Caco-2 (cell line): ENCODE measurements at regions not wholly inside any gene's neighbourhood (a gene's known extent, or its start where the extent isn't known, plus 50 kb on each side); places are given as distances from the start of the nearest gene placed in this dataset.

Source experiments
- BruUV-seq: library from RNA; stranded (reverse); fragments of 400-500 nt; replicated peaks from 2 replicates; lab custom pipeline; 2021; lab: Mats Ljungman, UMichigan
- CTCF ChIA-PET: fragments of 300-600 bp; sonication (Branson Sonifier 250); formaldehyde crosslinking; loops from one replicate; lab custom pipeline; 2022; ENCODE audit warnings: antibody characterized with exemption; lab: Charles Lee
- POLR2A ChIA-PET: fragments of 300-600 bp; sonication (Branson Sonifier 250); formaldehyde crosslinking; loops from one replicate; lab custom pipeline; 2022; ENCODE audit warnings: antibody characterized with exemption; lab: Charles Lee
- DNase-seq, 2 experiments: peaks; one replicate each; pipeline versions ENCODE4 v3.0.0 to v3.0.0-alpha.2; 2020 to 2022
- H3K27me3 ChIP-seq: replicated peaks from 2 replicates; pipeline ENCODE4 v1.6.0; 2011; ENCODE audit warnings: low read length; ENCODE audit not compliant: control insufficient read depth, insufficient read depth
- H3K36me3 ChIP-seq: 2 replicates; pipeline ENCODE4 v1.5.1; 2011; ENCODE audit warnings: low read length; ENCODE audit not compliant: control insufficient read depth, insufficient read depth
- H3K4me1 ChIP-seq: fragments of 250-450 bp; sonication (Bioruptor Pico); 2 replicates; pipeline ENCODE4 v1.5.1; 2020; ENCODE audit warnings: mild to moderate bottlenecking
- H3K4me3 ChIP-seq: 2 replicates; pipeline ENCODE4 v1.5.1; 2011; ENCODE audit warnings: low read depth, mild to moderate bottlenecking, control low read depth, low read length
- H3K9me3 ChIP-seq: fragments of 250-450 bp; sonication (Bioruptor Pico); 2 replicates; pipeline ENCODE4 v1.5.1; 2020; ENCODE audit warnings: mild to moderate bottlenecking, moderate library complexity
- H3K27ac Mint-ChIP-seq: one replicate; pipeline ENCODE4 v1.8.0; 2022; ENCODE audit warnings: mixed read lengths; ENCODE audit not compliant: unreplicated experiment
- H3K27me3 Mint-ChIP-seq: one replicate; pipeline ENCODE4 v1.8.0; 2022; ENCODE audit warnings: mixed read lengths; ENCODE audit not compliant: insufficient read depth, unreplicated experiment
- H3K36me3 Mint-ChIP-seq: one replicate; pipeline ENCODE4 v1.8.0; 2022; ENCODE audit warnings: mild to moderate bottlenecking, mixed read lengths; ENCODE audit not compliant: insufficient read depth, unreplicated experiment
- H3K4me1 Mint-ChIP-seq: one replicate; pipeline ENCODE4 v1.8.0; 2022; ENCODE audit warnings: low read depth, mixed read lengths; ENCODE audit not compliant: unreplicated experiment
- H3K4me3 Mint-ChIP-seq: one replicate; pipeline ENCODE4 v1.8.0; 2022; ENCODE audit warnings: mild to moderate bottlenecking, moderate library complexity, mixed read lengths; ENCODE audit not compliant: unreplicated experiment
- H3K9me3 Mint-ChIP-seq: one replicate; pipeline ENCODE4 v1.8.0; 2022; ENCODE audit warnings: mixed read lengths; ENCODE audit not compliant: unreplicated experiment
- intact Hi-C: fragments of 100-400 bp; cut with micrococcal nuclease; formaldehyde crosslinking; loops from one replicate; pipeline ENCODE4 v1.10.0; 2022; ENCODE audit not compliant: unreplicated experiment
- TF ChIP-seq, protein P1 (sequence below), 2 experiments: fragments of 200-600 bp in 1 of 2; IDR thresholded peaks; 1 replicate in 1 of 2; 2 replicates in 1 of 2; pipeline versions ENCODE4 v1.5.1 to v1.8.0; 2011 to 2022; ENCODE audit warnings: antibody characterized with exemption in 1 of 2, control low read depth in 1 of 2, inconsistent platforms in 1 of 2, low read depth in 1 of 2, low read length in 1 of 2, mild to moderate bottlenecking in 1 of 2, moderate library complexity in 1 of 2; ENCODE audit not compliant: insufficient read depth in 1 of 2, severe bottlenecking in 1 of 2, unreplicated experiment in 1 of 2

DNA sequence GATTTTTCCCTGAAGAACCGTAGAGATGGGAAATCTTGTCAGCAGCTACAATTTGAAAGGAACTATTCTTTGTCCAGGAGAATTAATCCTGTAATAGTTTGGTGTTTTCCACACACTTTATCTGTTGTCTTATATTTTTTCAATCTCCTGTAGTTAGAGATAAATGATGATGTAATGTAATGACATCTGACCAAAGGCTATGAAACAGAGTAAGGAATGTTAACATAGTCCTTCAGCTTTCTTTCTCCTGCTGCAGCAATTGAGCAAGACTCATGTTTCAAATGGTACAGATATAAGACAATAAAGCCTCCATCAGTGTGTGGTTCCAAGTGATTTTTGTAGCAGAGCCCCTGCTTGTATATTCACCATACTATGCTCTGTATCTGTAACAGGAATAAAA, 1028.4 kb downstream of the SI start:
- POLR2A ChIA-PET, result no interaction called here
- CTCF ChIA-PET, result no interaction called here
- intact Hi-C loops, result no loop called here

DNA sequence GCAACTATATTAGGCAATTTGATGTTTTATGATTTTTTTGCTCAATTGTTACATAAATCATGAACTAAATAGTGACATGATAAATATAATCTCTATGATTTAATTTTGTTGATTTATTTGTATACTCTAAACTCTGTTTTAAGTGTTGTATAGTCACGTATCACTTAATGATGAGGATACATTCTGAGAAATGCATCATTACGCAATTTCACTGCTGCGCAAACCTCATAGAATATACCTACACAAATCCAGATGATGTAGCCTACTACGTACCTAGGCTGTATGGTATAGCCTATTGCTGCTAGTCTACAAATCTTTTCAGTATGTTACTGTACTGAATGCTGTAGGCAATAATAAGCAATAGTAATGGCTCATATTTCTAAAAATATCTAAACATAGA, 1029.8 kb downstream of the SI start:
- DNase-seq, result no peak
- intact Hi-C loops, result no loop called here

More for the DNA sequence above, 1028.4 kb downstream of the SI start:
- H3K36me3 Mint-ChIP-seq, result no peaks in the 10 kb centered on the region
- H3K27ac Mint-ChIP-seq, result no peak overlapping the region
- H3K36me3 ChIP-seq, result no peaks in the 10 kb centered on the region
- H3K4me3 Mint-ChIP-seq, result no peak overlapping the region
- BruUV-seq, result no TSS peak
- H3K27me3 ChIP-seq, result no peaks in the 10 kb centered on the region
- 0 out of 2 replicates have a peak, but pooled peaks cover 4% of the 10 kb centered on the region for H3K4me1 ChIP-seq
- TF ChIP-seq, protein P1, sequence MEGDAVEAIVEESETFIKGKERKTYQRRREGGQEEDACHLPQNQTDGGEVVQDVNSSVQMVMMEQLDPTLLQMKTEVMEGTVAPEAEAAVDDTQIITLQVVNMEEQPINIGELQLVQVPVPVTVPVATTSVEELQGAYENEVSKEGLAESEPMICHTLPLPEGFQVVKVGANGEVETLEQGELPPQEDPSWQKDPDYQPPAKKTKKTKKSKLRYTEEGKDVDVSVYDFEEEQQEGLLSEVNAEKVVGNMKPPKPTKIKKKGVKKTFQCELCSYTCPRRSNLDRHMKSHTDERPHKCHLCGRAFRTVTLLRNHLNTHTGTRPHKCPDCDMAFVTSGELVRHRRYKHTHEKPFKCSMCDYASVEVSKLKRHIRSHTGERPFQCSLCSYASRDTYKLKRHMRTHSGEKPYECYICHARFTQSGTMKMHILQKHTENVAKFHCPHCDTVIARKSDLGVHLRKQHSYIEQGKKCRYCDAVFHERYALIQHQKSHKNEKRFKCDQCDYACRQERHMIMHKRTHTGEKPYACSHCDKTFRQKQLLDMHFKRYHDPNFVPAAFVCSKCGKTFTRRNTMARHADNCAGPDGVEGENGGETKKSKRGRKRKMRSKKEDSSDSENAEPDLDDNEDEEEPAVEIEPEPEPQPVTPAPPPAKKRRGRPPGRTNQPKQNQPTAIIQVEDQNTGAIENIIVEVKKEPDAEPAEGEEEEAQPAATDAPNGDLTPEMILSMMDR (IDR thresholded peaks at IDR 0.05; ENCODE audit: insufficient read depth in 1 of 2, low read depth in 1 of 2, low read length in 1 of 2, severe bottlenecking in 1 of 2, unreplicated experiment in 1 of 2), result no peak
- H3K4me3 ChIP-seq, result no peak overlapping the region
- H3K4me1 Mint-ChIP-seq, result no peaks in the 10 kb centered on the region
- H3K9me3 ChIP-seq, result no peaks in the 10 kb centered on the region
- peaks cover 2% of the 10 kb centered on the region for H3K27me3 Mint-ChIP-seq
- H3K9me3 Mint-ChIP-seq, result no peaks in the 10 kb centered on the region
- no peak for DNase-seq

DNA sequence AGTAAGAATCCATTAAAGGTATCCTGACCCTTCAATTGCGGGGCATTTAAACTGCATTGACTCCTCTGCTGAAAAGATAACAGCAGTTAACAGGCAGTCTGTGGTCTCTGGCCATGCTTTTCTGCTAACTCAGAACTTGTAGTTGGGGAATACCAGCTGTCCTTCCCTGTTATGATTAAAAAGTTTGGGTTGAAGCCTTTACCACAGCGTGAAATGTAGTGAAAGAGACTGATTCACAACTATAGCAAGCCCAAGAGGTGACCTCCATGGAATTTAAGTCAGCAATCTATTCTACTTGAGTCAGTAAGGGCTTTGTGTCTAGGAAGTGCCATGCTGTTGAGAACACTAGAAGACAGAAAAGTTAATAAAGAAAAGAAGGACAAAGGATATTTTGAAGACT, 1037.3 kb downstream of the SI start:
- Mint-ChIP-seq H3K27ac (no peak overlapping the region), H3K4me1 (no peaks in the 10 kb centered on the region), H3K4me3 (no peak overlapping the region), H3K9me3 (no peaks in the 10 kb centered on the region), H3K27me3 (no peaks in the 10 kb centered on the region), H3K36me3 (no peaks in the 10 kb centered on the region)
- ChIA-PET POLR2A (no interaction called here), CTCF (no interaction called here)
- no TSS peak for BruUV-seq
- intact Hi-C loops, result no loop called here
- no peaks in the 10 kb centered on the region for H3K27me3 ChIP-seq
- no peaks in the 10 kb centered on the region for H3K4me1 ChIP-seq
- no peak for DNase-seq
- H3K4me3 ChIP-seq, result no peak overlapping the region
- no peaks in the 10 kb centered on the region for H3K36me3 ChIP-seq
- TF ChIP-seq, protein P1 (IDR thresholded peaks at IDR 0.05; ENCODE audit: insufficient read depth in 1 of 2, low read depth in 1 of 2, low read length in 1 of 2, severe bottlenecking in 1 of 2, unreplicated experiment in 1 of 2), result no peak
- H3K9me3 ChIP-seq, result no peaks in the 10 kb centered on the region

More for the DNA sequence above, 1029.8 kb downstream of the SI start:
- H3K9me3 Mint-ChIP-seq, result no peaks in the 10 kb centered on the region
- no TSS peak for BruUV-seq
- no peaks in the 10 kb centered on the region for H3K4me1 Mint-ChIP-seq
- ChIA-PET POLR2A (no interaction called here), CTCF (no interaction called here)
- Histone ChIP-seq H3K4me1 (0 out of 2 replicates have a peak, but pooled peaks cover 4% of the 10 kb centered on the region), H3K9me3 (no peaks in the 10 kb centered on the region), H3K27me3 (no peaks in the 10 kb centered on the region), H3K36me3 (no peaks in the 10 kb centered on the region), H3K4me3 (no peak overlapping the region)
- H3K27ac Mint-ChIP-seq, result no peak overlapping the region
- no peak overlapping the region for H3K4me3 Mint-ChIP-seq
- TF ChIP-seq, protein P1 (IDR thresholded peaks at IDR 0.05; ENCODE audit: insufficient read depth in 1 of 2, low read depth in 1 of 2, low read length in 1 of 2, severe bottlenecking in 1 of 2, unreplicated experiment in 1 of 2), result no peak
- peaks cover 1% of the 10 kb centered on the region for H3K27me3 Mint-ChIP-seq
- H3K36me3 Mint-ChIP-seq, result no peaks in the 10 kb centered on the region
